GM23338 (cell line): ENCODE measurements at regions not wholly inside any gene's neighbourhood (a gene's known extent, or its start where the extent isn't known, plus 50 kb on each side); places are given as distances from the start of the nearest gene placed in this dataset.

Experiments
- ATAC-seq: fragments of 200-7000 bp; cut with Tn5 transposase; 3 replicates; pipeline ENCODE4 v1.9.1; 2020
- DNase-seq: peaks from one replicate; pipeline ENCODE4 v3.0.0-alpha.2; 2015; ENCODE audit warnings: low spot score
- H2AFZ ChIP-seq: fragments of 200-600 bp; sonication (generic); 2 replicates; pipeline ENCODE4 v1.8.0; 2016; ENCODE audit warnings: antibody characterized with exemption, mild to moderate bottlenecking, moderate library complexity
- H3F3A ChIP-seq: fragments of 200-600 bp; sonication (generic); replicated peaks from 2 replicates; pipeline ENCODE4 v1.8.0; 2017; ENCODE audit warnings: antibody characterized with exemption, mixed run types, low read depth
- H3K27ac ChIP-seq: fragments of 200-600 bp; sonication (generic); 2 replicates; pipeline ENCODE4 v1.6.1; 2016; ENCODE audit warnings: low read depth
- H3K27me3 ChIP-seq: fragments of 200-600 bp; sonication (generic); 2 replicates; pipeline ENCODE4 v1.8.0; 2016; ENCODE audit warnings: mild to moderate bottlenecking, mixed run types, moderate library complexity; ENCODE audit not compliant: insufficient read depth
- H3K36me3 ChIP-seq: fragments of 200-600 bp; sonication (generic); 2 replicates; pipeline ENCODE4 v1.8.0; 2016; ENCODE audit warnings: mild to moderate bottlenecking; ENCODE audit not compliant: insufficient read depth
- H3K4me1 ChIP-seq: fragments of 200-600 bp; sonication (generic); 2 replicates; pipeline ENCODE4 v1.8.0; 2016; ENCODE audit warnings: mild to moderate bottlenecking, moderate library complexity; ENCODE audit not compliant: insufficient read depth
- H3K4me2 ChIP-seq: fragments of 200-600 bp; sonication (generic); 2 replicates; pipeline ENCODE4 v1.7.1; 2017; ENCODE audit warnings: mixed run types
- H3K4me3 ChIP-seq: fragments of 200-600 bp; sonication (generic); 2 replicates; pipeline ENCODE4 v1.6.1; 2016; ENCODE audit warnings: mixed run types
- H3K79me2 ChIP-seq: fragments of 200-600 bp; sonication (generic); replicated peaks from 2 replicates; pipeline ENCODE4 v1.8.0; 2017; ENCODE audit warnings: mild to moderate bottlenecking; ENCODE audit not compliant: insufficient read depth
- H3K9me2 ChIP-seq: fragments of 200-600 bp; sonication (generic); 2 replicates; pipeline ENCODE4 v1.8.0; 2017; ENCODE audit not compliant: insufficient read depth
- H4K20me1 ChIP-seq: fragments of 200-600 bp; sonication (generic); replicated peaks from 2 replicates; pipeline ENCODE4 v1.8.0; 2017; ENCODE audit warnings: mild to moderate bottlenecking; ENCODE audit not compliant: insufficient read depth
- H3K27ac Mint-ChIP-seq: 2 replicates; pipeline ENCODE4 v1.8.0; 2020; ENCODE audit warnings: inconsistent platforms, mild to moderate bottlenecking, moderate library complexity, mixed read lengths
- H3K27me3 Mint-ChIP-seq: 3 replicates; pipeline ENCODE4 v1.8.0; 2022; ENCODE audit warnings: low read depth, mild to moderate bottlenecking, moderate library complexity, mixed read lengths, inconsistent platforms; ENCODE audit not compliant: insufficient read depth, poor library complexity
- H3K36me3 Mint-ChIP-seq: 3 replicates; pipeline ENCODE4 v1.8.0; 2021; ENCODE audit warnings: low read depth, mild to moderate bottlenecking, inconsistent platforms, moderate library complexity, mixed read lengths
- H3K4me1 Mint-ChIP-seq: 3 replicates; pipeline ENCODE4 v1.8.0; 2020; ENCODE audit warnings: mild to moderate bottlenecking, inconsistent platforms, mixed read lengths
- H3K4me3 Mint-ChIP-seq: 3 replicates; pipeline ENCODE4 v1.8.0; 2021; ENCODE audit warnings: moderate library complexity, mild to moderate bottlenecking, inconsistent platforms, mixed read lengths
- H3K9me3 Mint-ChIP-seq: 3 replicates; pipeline ENCODE4 v1.8.0; 2020; ENCODE audit warnings: moderate library complexity, mild to moderate bottlenecking, inconsistent platforms, mixed read lengths
- CREB1 ChIP-seq: fragments of 250-450 bp; sonication (Bioruptor Pico); IDR thresholded peaks from 2 replicates; pipeline ENCODE4 v1.5.0; 2020; ENCODE audit warnings: low read depth, mild to moderate bottlenecking, moderate library complexity
- ETS1 ChIP-seq: IDR thresholded peaks from 2 replicates; pipeline ENCODE4 v1.6.1; 2016; ENCODE audit warnings: antibody characterized with exemption
- EZH2 ChIP-seq: fragments of 200-600 bp; sonication (generic); IDR thresholded peaks from one replicate; pipeline ENCODE4 v1.8.0; 2017; ENCODE audit warnings: antibody characterized with exemption, mild to moderate bottlenecking, low read depth; ENCODE audit not compliant: unreplicated experiment
- JUNB ChIP-seq: IDR thresholded peaks from one replicate; pipeline ENCODE4 v1.6.1; 2016; ENCODE audit warnings: antibody characterized with exemption; ENCODE audit not compliant: unreplicated experiment
- NANOG ChIP-seq: IDR thresholded peaks from 2 replicates; pipeline ENCODE4 v1.6.1; 2016; ENCODE audit warnings: antibody characterized with exemption, borderline replicate concordance
- POLR2AphosphoS5 ChIP-seq: IDR thresholded peaks from 2 replicates; pipeline ENCODE4 v1.6.1; 2016; ENCODE audit warnings: antibody characterized with exemption, low read depth
- REST ChIP-seq: IDR thresholded peaks from one replicate; pipeline ENCODE4 v1.6.1; 2018; ENCODE audit warnings: antibody characterized with exemption; ENCODE audit not compliant: unreplicated experiment
- STAT1 ChIP-seq: IDR thresholded peaks from one replicate; pipeline ENCODE4 v1.6.1; 2016; ENCODE audit warnings: antibody characterized with exemption; ENCODE audit not compliant: unreplicated experiment
- ZNF114 ChIP-seq: fragments of 250-450 bp; sonication (Bioruptor Pico); IDR thresholded peaks from 2 replicates; pipeline ENCODE4 v1.5.0; 2020; ENCODE audit warnings: mild to moderate bottlenecking, moderate library complexity

GRCh38 chr1:114330451-114330983 lies 176.8 kb upstream of the SYT6 start:
- no peak overlapping the region for H3K27ac Mint-ChIP-seq
- no peak for ATAC-seq

More at GRCh38 chr1:114330451-114330983, 176.8 kb upstream of the SYT6 start:
- no peaks in the 10 kb centered on the region for H3K79me2 ChIP-seq
- no peaks in the 10 kb centered on the region for H3K4me1 ChIP-seq
- H2AFZ ChIP-seq, result no peak overlapping the region
- TF ChIP-seq EZH2 (no peak), REST (no peak), ETS1 (no peak), JUNB (no peak), ZNF114 (CRISPR knock-in tag) (no peak), NANOG (no peak), STAT1 (no peak), POLR2AphosphoS5 (no peak), CREB1 (no peak)
- no peaks in the 10 kb centered on the region for H3F3A ChIP-seq
- no peak overlapping the region for H3K4me3 Mint-ChIP-seq
- H3K9me2 ChIP-seq, result 0 out of 2 replicates have a peak, but pooled peaks cover 4% of the 10 kb centered on the region
- no peaks in the 10 kb centered on the region for H3K27me3 ChIP-seq
- H3K4me1 Mint-ChIP-seq, result no peaks in the 10 kb centered on the region
- no peak for DNase-seq
- peaks cover 16% of the 10 kb centered on the region for H3K9me3 Mint-ChIP-seq
- H4K20me1 ChIP-seq, result no peaks in the 10 kb centered on the region
- no peaks in the 10 kb centered on the region; the same call in 2 of the 3 replicates for H3K36me3 Mint-ChIP-seq
- no peaks in the 10 kb centered on the region for H3K36me3 ChIP-seq
- peaks cover 2% of the 10 kb centered on the region for H3K27me3 Mint-ChIP-seq
- no peak overlapping the region for H3K4me3 ChIP-seq
- H3K27ac ChIP-seq, result no peak overlapping the region
- H3K4me2 ChIP-seq, result no peak overlapping the region
